ENCODE measurements at regions not wholly inside any gene's neighbourhood (a gene's known extent, or its start where the extent isn't known, plus 50 kb on each side); places are given as distances from the start of the nearest gene placed in this dataset.

DNA sequence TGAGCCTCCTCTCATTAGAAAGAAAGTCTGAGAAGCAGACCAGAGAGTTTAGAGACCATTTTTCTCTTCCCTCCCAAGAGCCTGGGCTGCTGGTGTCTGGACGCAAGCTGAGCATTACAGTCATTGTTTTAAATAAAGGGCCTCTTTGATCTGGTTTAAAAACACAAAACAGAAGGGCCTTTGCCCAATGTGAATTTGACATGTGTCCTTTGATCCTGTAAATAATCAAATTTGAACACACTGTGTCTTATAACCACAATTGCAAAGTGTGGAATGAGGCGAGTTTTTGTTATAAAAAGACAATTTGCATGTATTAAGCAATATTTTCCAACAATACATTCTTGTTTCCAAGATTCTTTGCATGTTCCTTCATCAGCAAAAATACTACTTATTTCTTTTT, 158.5 kb downstream of the C7orf25 start:
- TF ChIP-seq, protein P1, sequence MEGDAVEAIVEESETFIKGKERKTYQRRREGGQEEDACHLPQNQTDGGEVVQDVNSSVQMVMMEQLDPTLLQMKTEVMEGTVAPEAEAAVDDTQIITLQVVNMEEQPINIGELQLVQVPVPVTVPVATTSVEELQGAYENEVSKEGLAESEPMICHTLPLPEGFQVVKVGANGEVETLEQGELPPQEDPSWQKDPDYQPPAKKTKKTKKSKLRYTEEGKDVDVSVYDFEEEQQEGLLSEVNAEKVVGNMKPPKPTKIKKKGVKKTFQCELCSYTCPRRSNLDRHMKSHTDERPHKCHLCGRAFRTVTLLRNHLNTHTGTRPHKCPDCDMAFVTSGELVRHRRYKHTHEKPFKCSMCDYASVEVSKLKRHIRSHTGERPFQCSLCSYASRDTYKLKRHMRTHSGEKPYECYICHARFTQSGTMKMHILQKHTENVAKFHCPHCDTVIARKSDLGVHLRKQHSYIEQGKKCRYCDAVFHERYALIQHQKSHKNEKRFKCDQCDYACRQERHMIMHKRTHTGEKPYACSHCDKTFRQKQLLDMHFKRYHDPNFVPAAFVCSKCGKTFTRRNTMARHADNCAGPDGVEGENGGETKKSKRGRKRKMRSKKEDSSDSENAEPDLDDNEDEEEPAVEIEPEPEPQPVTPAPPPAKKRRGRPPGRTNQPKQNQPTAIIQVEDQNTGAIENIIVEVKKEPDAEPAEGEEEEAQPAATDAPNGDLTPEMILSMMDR (IDR thresholded peaks at IDR 0.05) = no peak
- no peak for TF ChIP-seq POLR2A (IDR thresholded peaks at IDR 0.05)

All from Peyer's patch (tissue), 4 donors.